ENCODE measurements at regions not wholly inside any gene's neighbourhood (a gene's known extent, or its start where the extent isn't known, plus 50 kb on each side); places are given as distances from the start of the nearest gene placed in this dataset.

DNA sequence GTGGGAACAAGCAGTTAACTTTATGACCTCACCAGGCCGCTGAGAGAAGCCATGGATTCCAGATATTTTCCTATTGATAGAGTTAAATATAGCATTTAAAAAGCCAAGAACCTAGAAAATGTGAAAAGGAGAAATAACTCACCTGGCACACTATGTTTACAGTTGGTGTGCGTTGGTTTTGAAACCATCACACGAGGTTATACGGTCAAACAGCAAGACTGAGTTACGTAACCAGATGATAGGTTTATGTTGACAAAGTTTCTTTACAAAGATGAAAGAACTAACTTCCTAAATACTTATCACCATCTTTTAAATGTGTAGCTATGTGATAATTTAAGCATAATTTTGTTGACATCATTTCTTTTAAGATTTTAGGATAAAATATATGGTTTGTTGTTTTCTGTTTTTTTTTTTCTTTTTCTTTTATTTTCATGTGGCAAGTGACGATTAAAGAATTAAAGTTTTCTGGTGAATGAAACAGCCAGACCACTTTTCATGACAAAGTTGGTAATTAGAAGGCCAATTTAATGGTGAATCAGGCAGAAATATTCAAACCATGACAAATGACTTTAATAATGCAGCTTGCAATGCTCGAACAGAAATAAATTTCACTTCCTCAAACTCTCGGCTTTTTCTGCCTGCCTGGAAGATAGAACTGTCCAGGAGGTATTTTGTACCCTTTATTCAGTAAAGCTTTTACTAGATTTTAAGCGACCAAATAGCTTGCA is 339.1 kb upstream of the OBI1 start:
- DNase-seq (ENCODE audit: low read depth in 2 of 3, low spot score in 2 of 3): no peak

DNA sequence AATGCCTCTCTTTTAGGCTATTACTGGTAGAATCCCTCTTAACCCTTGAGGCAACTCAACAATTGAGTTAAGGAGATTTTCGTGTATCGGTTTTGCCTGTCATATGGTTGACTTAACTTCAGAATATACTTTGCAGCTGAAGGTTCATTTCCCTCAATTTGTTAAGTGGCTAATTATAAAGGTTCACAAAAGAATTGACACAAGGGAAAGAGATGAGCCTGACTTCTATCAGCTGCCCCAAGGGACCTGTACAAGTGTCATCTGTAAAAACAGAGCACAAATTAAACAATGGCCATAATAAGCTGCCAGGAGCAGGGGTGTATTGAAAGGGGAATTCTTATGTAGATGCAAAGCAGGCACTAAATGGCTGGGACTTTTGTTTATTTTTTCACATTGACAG is 334.8 kb upstream of the OBI1 start:
- no peak for DNase-seq (ENCODE audit: low read depth in 2 of 3, low spot score in 2 of 3)

DNA sequence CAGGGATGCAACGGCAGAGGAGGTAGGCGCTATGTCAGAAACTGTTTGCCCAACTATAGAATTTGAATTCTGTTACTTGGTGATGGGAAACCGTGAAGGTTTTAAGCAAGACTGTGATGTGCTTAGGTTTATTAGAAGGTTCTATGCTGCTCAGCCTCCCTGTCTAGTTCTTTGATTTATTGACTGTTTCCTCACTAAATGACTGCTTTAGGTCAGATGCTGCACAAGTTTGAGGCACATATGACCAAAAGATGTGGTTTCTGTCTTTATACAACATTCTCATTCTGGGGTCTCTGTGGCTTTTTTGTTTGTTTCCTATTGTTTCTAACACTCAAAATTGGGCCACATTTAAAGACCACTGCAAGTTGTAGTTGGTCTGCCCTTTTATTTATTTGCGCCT is 323.0 kb upstream of the OBI1 start:
- no peak for DNase-seq (ENCODE audit: low read depth in 2 of 3, low spot score in 2 of 3)

DNA sequence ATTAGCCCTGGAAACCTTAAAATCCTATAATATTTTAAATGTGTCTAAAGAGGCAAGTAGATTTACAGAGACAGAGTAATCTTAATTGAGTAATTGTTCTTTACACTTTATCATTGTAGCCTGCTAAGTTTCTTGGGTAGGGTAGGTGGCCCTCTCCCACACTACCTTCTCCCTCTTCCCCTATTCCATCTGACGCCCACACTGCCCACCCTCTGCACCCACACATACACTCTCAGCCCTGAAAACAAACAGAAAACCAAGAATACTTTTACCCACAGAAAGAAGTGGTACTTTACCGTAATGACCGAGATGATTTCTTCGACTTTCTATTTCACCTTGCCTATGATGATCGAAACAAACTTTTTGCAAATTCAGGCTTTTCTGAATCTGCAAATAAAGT is 320.4 kb upstream of the OBI1 start:
- DNase-seq (ENCODE audit: low read depth in 2 of 3, low spot score in 2 of 3): no peak

DNA sequence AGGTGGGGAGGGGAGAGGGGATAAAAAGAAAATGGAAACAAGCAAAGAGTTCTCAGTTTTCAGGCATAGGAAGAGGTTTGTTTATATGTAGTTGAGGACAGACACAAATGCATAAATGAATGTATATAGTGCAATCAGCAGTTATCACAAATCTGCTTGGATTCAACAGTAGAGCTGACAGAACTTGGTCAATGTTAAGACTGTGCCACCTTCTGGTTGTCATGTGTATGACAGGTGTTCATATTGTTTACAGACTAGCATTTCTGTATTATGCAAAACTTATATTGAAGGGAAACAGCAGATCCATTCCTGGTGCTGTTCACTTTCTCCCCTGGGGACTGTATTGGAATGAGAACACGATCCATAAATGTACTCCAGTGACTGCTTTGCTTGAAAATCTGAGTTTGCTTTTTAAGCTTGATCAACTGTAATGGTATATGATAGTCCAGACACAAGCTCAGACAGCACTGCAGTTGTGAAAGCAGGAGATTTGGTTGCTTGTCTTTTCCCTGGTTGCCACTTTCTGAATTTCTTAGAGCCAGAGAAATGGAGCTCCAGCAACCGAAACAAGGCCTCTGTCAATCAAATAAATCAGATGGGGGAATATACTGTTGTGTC is 319.5 kb upstream of the OBI1 start:
- DNase-seq (ENCODE audit: low read depth in 2 of 3, low spot score in 2 of 3): peak in 2 of 3 donors; percentile 47 to 72

DNA sequence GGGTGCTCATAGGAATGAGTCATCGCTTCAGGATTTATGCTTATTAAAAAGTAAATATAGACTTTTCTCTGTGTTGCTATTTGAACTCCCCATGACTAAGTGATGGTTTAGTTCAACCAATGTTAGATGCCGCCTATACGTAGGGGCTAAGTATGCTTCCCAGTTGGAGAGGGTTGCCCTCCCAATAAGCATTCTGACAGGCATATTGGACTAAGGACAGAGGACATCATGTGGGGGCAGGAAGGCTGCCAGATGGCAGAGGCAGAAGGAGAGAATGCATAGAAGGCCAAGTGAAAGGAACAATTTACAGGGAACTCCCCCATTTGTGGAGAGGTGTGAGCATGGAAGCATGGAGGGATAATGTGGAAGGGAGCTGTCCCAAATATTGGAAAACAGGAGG is 318.4 kb upstream of the OBI1 start:
- DNase-seq (ENCODE audit: low read depth in 2 of 3, low spot score in 2 of 3): no peak

DNA sequence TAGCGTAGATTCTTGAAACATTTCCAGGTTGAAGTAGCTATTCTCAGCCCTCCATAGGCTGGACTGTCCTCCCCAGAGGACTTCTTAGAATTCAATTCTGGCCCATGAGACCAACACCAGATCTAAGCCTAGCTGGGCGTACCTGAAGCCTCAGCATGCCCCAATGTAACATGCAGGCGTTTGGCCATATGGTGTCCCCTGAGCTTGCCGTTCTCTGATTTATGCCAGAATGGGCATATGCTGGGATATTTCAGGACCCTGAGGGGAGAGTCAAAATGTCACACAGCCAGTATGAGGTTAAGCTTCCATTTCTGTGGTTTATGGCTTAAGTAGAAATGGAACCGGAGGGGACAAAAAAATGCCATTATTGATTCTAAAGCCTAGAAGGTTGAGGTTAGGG is 317.7 kb upstream of the OBI1 start:
- DNase-seq (ENCODE audit: low read depth in 2 of 3, low spot score in 2 of 3): no peak

DNA sequence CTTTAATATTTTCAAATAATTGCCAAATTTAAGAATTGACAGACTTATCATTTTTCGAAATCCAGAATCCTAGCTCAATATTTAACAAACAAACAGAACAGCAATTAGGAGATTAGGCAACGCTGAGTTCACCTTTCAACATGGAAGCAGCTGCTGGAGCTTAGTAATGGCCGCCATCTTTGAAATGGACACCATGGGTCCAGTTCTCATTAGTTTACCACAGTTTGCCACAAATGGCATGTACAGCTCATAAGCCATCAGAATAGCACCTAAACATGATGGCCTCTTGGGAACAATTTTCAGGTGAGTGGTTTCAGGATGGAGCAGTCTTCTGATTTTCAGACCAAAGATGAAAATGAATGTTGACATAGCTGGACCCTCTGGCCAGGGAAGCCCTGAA is 313.6 kb upstream of the OBI1 start:
- no peak for DNase-seq (ENCODE audit: low read depth in 2 of 3, low spot score in 2 of 3)

DNA sequence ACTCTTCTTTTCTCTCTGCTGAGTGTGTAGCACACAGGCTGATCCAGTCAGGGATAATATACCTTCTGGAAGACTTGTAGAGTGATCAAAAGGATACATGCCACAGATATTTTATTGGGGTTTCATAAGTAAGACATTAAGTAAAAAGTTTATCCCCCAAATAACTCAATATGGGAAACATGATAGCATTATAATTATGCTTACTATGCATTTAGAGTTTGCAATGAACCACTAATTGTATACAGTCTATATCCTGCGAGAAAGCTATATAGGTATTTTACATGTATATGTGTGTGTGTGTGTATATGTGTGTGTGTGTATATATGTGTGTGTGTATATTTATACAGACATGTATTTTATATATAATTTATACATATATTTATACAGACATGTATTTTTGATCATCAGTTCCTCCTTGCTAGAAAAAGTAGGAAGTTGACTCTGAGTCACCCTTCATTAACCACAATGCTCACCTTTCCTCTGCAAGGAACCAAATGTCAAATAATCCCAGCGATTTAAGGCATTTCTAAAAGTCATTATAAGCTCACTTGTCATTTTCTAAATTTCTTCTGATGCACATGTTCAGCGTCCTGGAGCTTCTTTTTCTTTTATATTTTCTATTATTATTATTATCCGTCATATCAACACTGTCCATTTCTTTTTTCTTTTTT is 312.5 kb upstream of the OBI1 start:
- DNase-seq (ENCODE audit: low read depth in 2 of 3, low spot score in 2 of 3): peak in 1 of 3 donors; percentile 8

DNA sequence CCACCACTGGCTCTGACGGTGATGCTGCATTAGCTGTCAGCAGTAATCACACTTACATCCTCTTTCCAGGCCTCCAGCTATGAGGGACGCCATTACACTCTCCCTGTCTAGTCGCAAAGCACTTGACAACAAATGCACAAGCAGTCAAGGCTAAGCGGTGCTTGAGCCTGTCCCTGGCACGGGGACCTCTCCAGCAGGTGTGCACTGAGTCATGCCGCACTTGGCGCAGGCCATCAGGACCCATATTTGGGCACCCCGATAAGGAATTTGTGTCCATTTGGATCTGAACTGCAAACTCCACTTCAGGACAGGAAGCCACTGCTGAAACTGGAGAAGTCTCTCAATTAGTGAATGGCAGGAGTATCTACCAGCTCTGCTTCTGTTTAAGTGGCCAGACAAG is 301.9 kb upstream of the OBI1 start:
- no peak for DNase-seq (ENCODE audit: low read depth in 2 of 3, low spot score in 2 of 3)

DNA sequence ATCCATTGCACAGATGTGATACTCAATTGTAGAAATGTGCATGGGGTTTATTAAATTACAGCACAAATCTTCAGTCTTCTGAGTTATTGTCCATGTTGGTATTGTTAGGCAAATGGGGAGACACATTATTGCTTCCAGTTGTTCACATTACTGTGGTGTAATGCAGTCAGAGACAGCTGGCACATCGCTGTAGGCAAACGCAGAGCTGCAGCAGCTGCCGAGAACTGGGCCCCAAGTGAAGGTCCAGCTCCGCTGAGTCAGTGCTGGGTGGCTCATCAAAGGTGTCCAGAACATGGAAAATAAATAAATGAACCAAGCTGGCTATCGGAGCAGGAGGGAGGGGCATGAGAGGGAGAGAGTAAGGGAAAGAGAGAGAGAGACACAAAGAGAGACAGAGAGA is 299.1 kb upstream of the OBI1 start:
- DNase-seq (ENCODE audit: low read depth in 2 of 3, low spot score in 2 of 3): no peak

DNA sequence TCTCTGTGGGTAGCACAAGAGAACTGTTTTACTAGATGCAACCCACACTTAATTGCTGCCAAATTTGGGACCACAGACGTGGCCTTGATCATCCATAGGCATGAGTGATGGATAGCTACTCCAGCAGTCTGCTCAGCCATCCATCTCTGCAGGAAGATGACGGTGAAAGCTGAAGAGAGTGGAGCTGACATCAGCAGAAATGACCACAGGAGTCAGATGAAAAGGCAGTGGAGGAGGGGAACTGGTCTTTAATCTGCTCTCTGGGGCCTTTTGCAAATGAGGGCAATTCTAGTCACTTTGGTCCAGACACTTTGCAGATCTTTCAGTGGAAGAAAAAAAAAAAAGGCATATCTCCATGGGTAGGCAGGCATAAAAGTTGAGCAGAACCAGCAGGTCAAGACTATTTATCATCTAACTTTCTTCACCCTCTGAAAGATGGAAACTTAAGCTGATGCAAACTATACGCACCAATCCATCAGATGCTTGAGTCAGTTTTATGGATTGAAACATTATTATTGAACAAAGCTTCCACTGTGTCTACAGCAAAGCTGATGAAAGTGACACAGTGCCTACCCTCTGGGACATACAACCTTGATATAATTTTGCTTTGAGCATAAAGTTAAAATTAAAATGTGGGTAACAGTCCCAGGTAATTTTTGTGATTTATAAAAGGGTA is 281.6 kb upstream of the OBI1 start:
- DNase-seq (ENCODE audit: low read depth in 2 of 3, low spot score in 2 of 3): no peak

DNA sequence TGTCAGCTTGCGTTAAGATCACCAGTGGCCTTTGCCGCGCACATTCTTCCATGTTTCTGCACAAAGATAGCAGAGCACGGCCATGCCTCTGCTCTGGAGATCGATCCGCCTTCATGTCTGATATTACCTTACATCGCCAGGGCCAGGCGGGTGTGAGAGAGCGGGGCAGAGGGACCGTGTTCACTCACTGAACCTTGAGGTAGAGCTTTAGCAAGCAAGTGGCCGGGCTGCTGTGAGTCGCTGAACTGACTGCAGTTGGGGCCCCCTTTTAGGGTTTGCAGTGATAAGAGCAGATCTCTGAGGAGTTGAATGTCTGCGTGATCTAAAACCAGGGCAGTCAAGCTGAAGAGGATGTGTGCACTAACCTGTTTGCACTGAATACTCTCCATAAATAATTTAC is 275.4 kb upstream of the OBI1 start:
- DNase-seq (ENCODE audit: low read depth in 2 of 3, low spot score in 2 of 3): no peak

DNA sequence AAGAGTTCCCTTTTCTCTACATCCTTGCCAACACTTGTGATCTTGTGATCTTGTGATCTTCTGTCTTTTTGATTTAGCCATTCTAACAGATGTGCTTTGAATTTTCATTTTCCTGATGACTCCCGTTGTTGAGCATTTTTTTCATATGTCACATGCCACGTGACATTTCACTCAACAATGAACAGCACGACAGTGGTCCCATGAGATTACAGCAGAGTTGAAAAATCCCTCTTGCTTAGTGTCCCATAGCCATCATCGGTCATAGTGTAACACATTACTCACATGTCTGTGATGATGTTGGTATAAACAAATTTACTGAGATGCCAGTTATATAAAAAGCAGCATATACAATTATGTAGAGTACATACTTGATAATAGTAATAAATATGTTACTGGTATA is 256.1 kb upstream of the OBI1 start:
- DNase-seq (ENCODE audit: low read depth in 2 of 3, low spot score in 2 of 3): no peak

DNA sequence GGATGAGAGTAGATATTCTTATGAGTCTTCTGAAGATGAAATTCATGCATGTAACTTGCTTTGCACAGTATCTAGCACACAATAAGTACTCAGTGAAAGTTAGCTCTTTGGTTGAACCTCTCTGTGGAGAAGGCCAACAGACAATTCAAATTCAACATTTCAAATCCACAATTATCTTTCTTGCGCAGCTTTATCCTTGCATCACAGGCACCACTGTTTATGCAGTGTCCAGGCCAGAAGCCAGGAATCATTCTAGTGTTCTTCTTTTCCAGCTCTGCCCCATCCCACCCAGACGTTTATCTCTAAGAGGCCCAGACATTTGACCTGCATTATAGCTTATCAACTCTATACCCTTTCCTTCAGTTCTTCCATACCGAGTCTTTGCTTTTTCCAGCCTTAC is 254.7 kb upstream of the OBI1 start:
- no peak for DNase-seq (ENCODE audit: low read depth in 2 of 3, low spot score in 2 of 3)

DNA sequence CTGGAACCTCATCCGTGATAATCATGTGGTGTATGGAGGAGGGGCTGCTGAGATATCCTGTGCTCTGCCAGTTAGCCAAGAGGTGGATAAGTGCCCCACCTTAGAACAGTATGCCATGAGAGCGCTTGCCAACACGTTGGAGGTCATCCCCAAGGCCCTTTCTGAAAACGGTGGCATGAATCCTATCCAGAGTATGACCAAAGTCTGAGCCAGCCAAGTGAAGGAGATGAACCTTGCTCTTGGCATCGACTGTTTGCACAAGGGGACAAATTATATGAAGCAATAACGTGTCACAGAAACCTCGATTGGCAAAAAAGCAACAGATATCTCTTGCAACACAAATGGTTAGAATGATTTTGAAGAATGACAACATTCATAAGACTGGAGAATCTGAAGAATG is 251.2 kb upstream of the OBI1 start:
- no peak for DNase-seq (ENCODE audit: low read depth in 2 of 3, low spot score in 2 of 3)

DNA sequence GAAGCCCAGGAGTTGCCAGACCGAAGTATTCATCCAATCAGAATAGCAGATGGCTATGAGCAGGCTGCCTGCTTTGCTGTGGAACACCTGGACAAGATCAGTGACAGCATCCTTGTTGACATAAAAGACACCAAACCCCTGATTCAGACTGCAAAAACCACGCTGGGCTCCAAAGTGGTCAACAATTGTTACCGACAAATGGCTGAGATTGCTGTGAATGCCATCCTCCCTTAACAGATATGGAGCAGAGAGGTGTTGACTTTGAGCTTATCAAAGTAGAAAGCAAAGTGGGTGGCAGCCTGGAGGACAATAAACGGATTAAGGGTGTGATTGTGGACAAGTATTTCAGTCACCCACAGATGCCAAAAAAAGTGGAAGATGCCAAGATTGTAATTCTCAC is 250.3 kb upstream of the OBI1 start:
- DNase-seq (ENCODE audit: low read depth in 2 of 3, low spot score in 2 of 3): no peak

DNA sequence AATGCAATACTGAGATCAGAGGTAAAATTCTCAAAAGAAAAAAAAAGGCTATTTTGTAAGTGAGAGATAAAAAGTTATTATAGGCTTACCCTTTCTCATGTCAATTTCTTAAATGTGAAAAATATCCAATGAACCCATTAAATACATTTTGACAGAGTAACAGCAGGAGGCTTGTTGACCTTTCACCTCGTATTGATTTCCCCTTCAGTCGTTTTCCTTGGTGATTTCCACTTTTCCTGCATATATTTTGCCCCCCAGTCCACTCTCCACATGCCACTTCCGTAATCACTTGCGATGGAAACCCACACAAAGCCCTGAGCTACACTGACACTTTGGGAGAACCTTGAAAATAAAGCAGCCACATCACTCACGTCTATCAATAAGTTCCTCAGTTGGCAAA is 248.1 kb upstream of the OBI1 start:
- no peak for DNase-seq (ENCODE audit: low read depth in 2 of 3, low spot score in 2 of 3)

DNA sequence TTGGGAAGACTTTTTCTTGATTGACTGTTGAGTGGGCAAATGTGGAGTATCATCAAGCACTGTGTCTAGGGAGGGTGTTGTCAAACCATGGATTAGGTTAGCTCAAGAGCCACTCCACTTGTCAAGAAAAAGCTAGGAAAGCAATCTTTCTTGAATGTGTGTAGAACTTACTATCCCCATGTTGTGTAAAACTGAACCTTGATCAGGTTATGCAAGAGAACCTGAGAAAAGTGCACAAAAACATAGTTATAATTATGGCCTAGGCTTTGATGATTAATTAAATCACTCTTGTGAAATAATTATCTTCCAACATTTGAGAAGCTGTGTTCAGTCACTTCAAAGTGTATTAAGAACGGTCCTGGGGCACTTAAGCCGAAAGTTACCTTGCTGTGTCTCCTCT is 238.2 kb upstream of the OBI1 start:
- DNase-seq (ENCODE audit: low read depth in 2 of 3, low spot score in 2 of 3): no peak

DNA sequence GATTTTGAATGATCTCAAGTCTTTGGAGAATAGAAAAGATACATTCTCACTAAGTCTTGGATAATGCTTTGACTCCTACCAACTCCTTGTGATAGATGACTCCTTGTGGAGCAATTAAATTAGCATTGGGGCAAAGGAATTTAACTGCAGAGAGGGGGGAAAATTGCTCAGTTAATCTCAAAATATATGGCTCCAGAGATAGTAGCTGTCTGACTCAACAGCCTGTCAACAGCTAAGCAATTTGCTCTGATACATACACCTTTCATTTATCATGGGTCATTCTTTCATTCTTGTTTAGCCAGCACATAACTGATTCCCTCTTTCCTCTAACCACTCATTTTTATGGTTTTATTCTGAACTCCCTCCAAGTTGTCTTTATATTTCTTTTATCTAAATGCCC is 225.6 kb upstream of the OBI1 start:
- no peak for DNase-seq (ENCODE audit: low read depth in 2 of 3, low spot score in 2 of 3)

DNA sequence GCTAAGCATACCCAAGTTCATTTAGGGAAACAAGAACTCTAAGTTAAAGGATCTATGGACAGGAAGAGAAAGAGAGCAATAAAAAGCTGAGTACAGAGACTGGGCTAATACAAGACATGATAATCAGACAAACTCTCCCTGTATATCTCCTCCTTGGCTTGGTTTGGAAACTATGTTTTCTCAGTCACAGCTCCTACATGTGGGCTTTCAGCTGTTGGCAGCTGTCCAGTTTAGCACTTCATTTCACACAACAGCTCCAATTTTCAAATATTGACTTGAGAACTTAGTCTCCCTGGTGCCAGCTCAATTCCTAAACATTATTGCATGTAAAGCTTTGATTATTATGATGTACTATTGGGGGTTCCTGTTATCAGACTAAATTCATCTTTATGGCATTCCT is 222.8 kb upstream of the OBI1 start:
- no peak for DNase-seq (ENCODE audit: low read depth in 2 of 3, low spot score in 2 of 3)

DNA sequence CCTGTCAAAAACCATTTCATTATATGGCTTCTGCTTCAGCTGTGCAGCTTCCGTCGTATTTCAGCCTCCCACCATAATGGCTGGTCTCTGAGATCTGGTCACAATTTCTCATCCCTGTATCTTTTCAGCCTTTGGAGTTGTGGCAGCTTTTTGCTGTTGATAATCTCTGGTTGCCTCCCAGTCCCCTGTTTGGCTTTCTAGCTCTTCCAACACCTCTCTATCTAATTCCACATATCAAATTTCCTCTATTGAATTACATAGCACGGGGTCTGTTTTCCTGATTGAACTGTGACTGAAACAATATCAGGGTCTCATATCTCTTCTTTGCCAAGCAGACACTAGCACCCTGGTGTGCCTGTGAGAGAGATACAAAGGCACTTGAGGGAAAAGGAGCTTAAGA is 222.1 kb upstream of the OBI1 start:
- DNase-seq (ENCODE audit: low read depth in 2 of 3, low spot score in 2 of 3): no peak

Data from hematopoietic multipotent progenitor cell (in vitro differentiated cells).